ENCODE measurements at regions not wholly inside any gene's neighbourhood (a gene's known extent, or its start where the extent isn't known, plus 50 kb on each side); places are given as distances from the start of the nearest gene placed in this dataset.

GRCh38 chr5:167112556-167112955 lies 1178.9 kb upstream of the WWC1 start:
- no peak for ATAC-seq
- DNase-seq: no peak
- Mint-ChIP-seq H3K4me3 (no peak overlapping the region), H3K27me3 (ENCODE audit: low read depth) (no peaks in the 10 kb centered on the region), H3K4me1 (ENCODE audit: low read depth) (no peaks in the 10 kb centered on the region), H3K9me3 (ENCODE audit: insufficient read depth) (peaks cover 13% of the 10 kb centered on the region), H3K27ac (no peak overlapping the region), H3K36me3 (ENCODE audit: low read depth) (no peaks in the 10 kb centered on the region)
- ChIA-PET POLR2A (no interaction called here), CTCF (no interaction called here)

GRCh38 chr5:167122267-167122666 lies 1169.2 kb upstream of the WWC1 start:
- ChIA-PET CTCF (no interaction called here), POLR2A (no interaction called here)
- Mint-ChIP-seq H3K36me3 (ENCODE audit: low read depth) (no peaks in the 10 kb centered on the region), H3K27ac (no peak overlapping the region), H3K27me3 (ENCODE audit: low read depth) (no peaks in the 10 kb centered on the region), H3K4me3 (no peak overlapping the region), H3K9me3 (ENCODE audit: insufficient read depth) (peaks cover 8% of the 10 kb centered on the region), H3K4me1 (ENCODE audit: low read depth) (no peaks in the 10 kb centered on the region)
- no peak for ATAC-seq
- no peak for DNase-seq

- Mint-ChIP-seq H3K27me3 (ENCODE audit: low read depth) (no peaks in the 10 kb centered on the region), H3K27ac (no peak overlapping the region), H3K9me3 (ENCODE audit: insufficient read depth) (peaks cover 5% of the 10 kb centered on the region), H3K4me3 (no peak overlapping the region), H3K36me3 (ENCODE audit: low read depth) (no peaks in the 10 kb centered on the region), H3K4me1 (ENCODE audit: low read depth) (no peaks in the 10 kb centered on the region)
- DNase-seq (no peak), ATAC-seq (no peak)
- ChIA-PET CTCF (no interaction called here), POLR2A (no interaction called here)
Observed at GRCh38 chr5:167123126-167123525, 1168.3 kb upstream of the WWC1 start.

GRCh38 chr5:167128581-167128980 lies 1162.9 kb upstream of the WWC1 start:
- Mint-ChIP-seq H3K27ac (no peak overlapping the region), H3K4me1 (ENCODE audit: low read depth) (no peaks in the 10 kb centered on the region), H3K9me3 (ENCODE audit: insufficient read depth) (no peaks in the 10 kb centered on the region), H3K4me3 (no peak overlapping the region), H3K36me3 (ENCODE audit: low read depth) (no peaks in the 10 kb centered on the region), H3K27me3 (ENCODE audit: low read depth) (no peaks in the 10 kb centered on the region)
- DNase-seq (no peak), ATAC-seq (no peak)
- CTCF ChIA-PET: no interaction called here
- POLR2A ChIA-PET: no interaction called here

GRCh38 chr5:167140548-167141291 lies 1150.7 kb upstream of the WWC1 start:
- Mint-ChIP-seq H3K27me3 (ENCODE audit: low read depth) (no peaks in the 10 kb centered on the region), H3K36me3 (ENCODE audit: low read depth) (no peaks in the 10 kb centered on the region), H3K4me3 (no peak overlapping the region), H3K9me3 (ENCODE audit: insufficient read depth) (peaks cover 15% of the 10 kb centered on the region), H3K4me1 (ENCODE audit: low read depth) (no peaks in the 10 kb centered on the region), H3K27ac (no peak overlapping the region)
- ChIA-PET CTCF (no interaction called here), POLR2A (no interaction called here)
- ATAC-seq (no peak), DNase-seq (no peak)

GRCh38 chr5:167143716-167144115 lies 1147.7 kb upstream of the WWC1 start:
- Mint-ChIP-seq H3K4me1 (ENCODE audit: low read depth) (no peaks in the 10 kb centered on the region), H3K27ac (no peak overlapping the region), H3K27me3 (ENCODE audit: low read depth) (no peaks in the 10 kb centered on the region), H3K4me3 (no peak overlapping the region), H3K9me3 (ENCODE audit: insufficient read depth) (peaks cover 10% of the 10 kb centered on the region), H3K36me3 (ENCODE audit: low read depth) (no peaks in the 10 kb centered on the region)
- no peak for ATAC-seq
- CTCF ChIA-PET: no interaction called here
- DNase-seq: no peak
- POLR2A ChIA-PET: no interaction called here

GRCh38 chr5:167145841-167146240 lies 1145.6 kb upstream of the WWC1 start:
- CTCF ChIA-PET: no interaction called here
- POLR2A ChIA-PET: no interaction called here
- no peak overlapping the region for H3K4me3 Mint-ChIP-seq
- peaks cover 5% of the 10 kb centered on the region for H3K9me3 Mint-ChIP-seq (ENCODE audit: insufficient read depth)
- H3K27ac Mint-ChIP-seq: no peak overlapping the region
- H3K36me3 Mint-ChIP-seq (ENCODE audit: low read depth): no peaks in the 10 kb centered on the region
- H3K27me3 Mint-ChIP-seq (ENCODE audit: low read depth): no peaks in the 10 kb centered on the region
- no peaks in the 10 kb centered on the region for H3K4me1 Mint-ChIP-seq (ENCODE audit: low read depth)
- ATAC-seq (no peak), DNase-seq (no peak)

- peaks cover 5% of the 10 kb centered on the region for H3K9me3 Mint-ChIP-seq (ENCODE audit: insufficient read depth)
- no peak for ATAC-seq
Observed at GRCh38 chr5:167147879-167148278, 1143.6 kb upstream of the WWC1 start.

GRCh38 chr5:167150661-167151060 lies 1140.8 kb upstream of the WWC1 start:
- Mint-ChIP-seq H3K27ac (no peak overlapping the region), H3K36me3 (ENCODE audit: low read depth) (no peaks in the 10 kb centered on the region), H3K9me3 (ENCODE audit: insufficient read depth) (peaks cover 3% of the 10 kb centered on the region), H3K4me3 (no peak overlapping the region), H3K27me3 (ENCODE audit: low read depth) (no peaks in the 10 kb centered on the region), H3K4me1 (ENCODE audit: low read depth) (no peaks in the 10 kb centered on the region)
- POLR2A ChIA-PET: no interaction called here
- DNase-seq: no peak
- no peak for ATAC-seq
- CTCF ChIA-PET: no interaction called here

More at GRCh38 chr5:167147879-167148278, 1143.6 kb upstream of the WWC1 start:
- no peak overlapping the region for H3K27ac Mint-ChIP-seq
- ChIA-PET POLR2A (no interaction called here), CTCF (no interaction called here)
- H3K27me3 Mint-ChIP-seq (ENCODE audit: low read depth): no peaks in the 10 kb centered on the region
- H3K4me1 Mint-ChIP-seq (ENCODE audit: low read depth): no peaks in the 10 kb centered on the region
- no peak overlapping the region for H3K4me3 Mint-ChIP-seq
- DNase-seq: no peak
- no peaks in the 10 kb centered on the region for H3K36me3 Mint-ChIP-seq (ENCODE audit: low read depth)

- Mint-ChIP-seq H3K27ac (no peak overlapping the region), H3K4me3 (no peak overlapping the region), H3K4me1 (ENCODE audit: low read depth) (no peaks in the 10 kb centered on the region), H3K9me3 (ENCODE audit: insufficient read depth) (no peaks in the 10 kb centered on the region), H3K36me3 (ENCODE audit: low read depth) (no peaks in the 10 kb centered on the region), H3K27me3 (ENCODE audit: low read depth) (no peaks in the 10 kb centered on the region)
- DNase-seq (no peak), ATAC-seq (no peak)
- ChIA-PET POLR2A (no interaction called here), CTCF (no interaction called here)
Observed at GRCh38 chr5:167152561-167152960, 1138.9 kb upstream of the WWC1 start.

- Mint-ChIP-seq H3K27me3 (ENCODE audit: low read depth) (no peaks in the 10 kb centered on the region), H3K4me3 (no peak overlapping the region), H3K27ac (no peak overlapping the region), H3K36me3 (ENCODE audit: low read depth) (no peaks in the 10 kb centered on the region), H3K4me1 (ENCODE audit: low read depth) (no peaks in the 10 kb centered on the region), H3K9me3 (ENCODE audit: insufficient read depth) (no peaks in the 10 kb centered on the region)
- POLR2A ChIA-PET: no interaction called here
- CTCF ChIA-PET: no interaction called here
- no peak for ATAC-seq
- no peak for DNase-seq
Observed at GRCh38 chr5:167155387-167156005, 1135.9 kb upstream of the WWC1 start.

- H3K9me3 Mint-ChIP-seq (ENCODE audit: insufficient read depth): no peaks in the 10 kb centered on the region
Observed at GRCh38 chr5:167156446-167156845, 1135.0 kb upstream of the WWC1 start.

GRCh38 chr5:167158588-167158987 lies 1132.9 kb upstream of the WWC1 start:
- no peaks in the 10 kb centered on the region for H3K36me3 Mint-ChIP-seq (ENCODE audit: low read depth)
- no peak overlapping the region for H3K27ac Mint-ChIP-seq
- no peaks in the 10 kb centered on the region for H3K4me1 Mint-ChIP-seq (ENCODE audit: low read depth)
- H3K9me3 Mint-ChIP-seq (ENCODE audit: insufficient read depth): no peaks in the 10 kb centered on the region
- no peaks in the 10 kb centered on the region for H3K27me3 Mint-ChIP-seq (ENCODE audit: low read depth)
- no peak overlapping the region for H3K4me3 Mint-ChIP-seq
- POLR2A ChIA-PET: no interaction called here
- no peak for DNase-seq
- CTCF ChIA-PET: no interaction called here
- no peak for ATAC-seq

More at GRCh38 chr5:167156446-167156845, 1135.0 kb upstream of the WWC1 start:
- H3K27me3 Mint-ChIP-seq (ENCODE audit: low read depth): no peaks in the 10 kb centered on the region
- H3K4me3 Mint-ChIP-seq: no peak overlapping the region
- CTCF ChIA-PET: no interaction called here
- no peak overlapping the region for H3K27ac Mint-ChIP-seq
- no peaks in the 10 kb centered on the region for H3K36me3 Mint-ChIP-seq (ENCODE audit: low read depth)
- POLR2A ChIA-PET: no interaction called here
- ATAC-seq (no peak), DNase-seq (no peak)
- H3K4me1 Mint-ChIP-seq (ENCODE audit: low read depth): no peaks in the 10 kb centered on the region

Data from activated CD8-positive, alpha-beta T cell treated with anti-CD3 and anti-CD28 coated beads, Interleukin-2, amount 10 ng/mL, durations not matched to agents 7 days and 5 days (primary cell).